ENCODE measurements at regions not wholly inside any gene's neighbourhood (a gene's known extent, or its start where the extent isn't known, plus 50 kb on each side); places are given as distances from the start of the nearest gene placed in this dataset.

DNA sequence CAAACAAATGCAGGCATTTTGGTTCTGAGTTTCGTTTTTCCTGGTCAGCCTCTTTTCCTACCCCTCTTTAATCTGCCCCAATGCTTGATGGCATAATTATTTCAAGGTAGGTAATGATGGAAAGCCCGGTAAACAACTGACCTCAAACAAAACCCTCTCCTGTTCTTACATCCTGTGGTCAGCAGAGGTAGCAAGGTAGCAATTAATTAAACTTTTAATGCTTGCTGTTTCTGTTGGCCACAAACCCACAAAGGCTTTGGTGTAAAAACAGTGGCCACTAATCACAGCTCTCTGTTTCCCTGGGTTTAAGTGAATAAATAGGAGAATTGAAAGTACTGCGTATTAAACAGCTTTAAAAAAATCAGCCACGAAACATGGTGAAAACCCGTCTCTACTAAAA, 261.5 kb upstream of the SOX4 start:
- no peak for TF ChIP-seq CTCF (IDR thresholded peaks at IDR 0.05)
- TF ChIP-seq POLR2A (IDR thresholded peaks at IDR 0.05), result no peak

Measured in adrenal gland (tissue), 5 donors.